Skeletal muscle tissue (tissue), 3 donors: ENCODE measurements at regions not wholly inside any gene's neighbourhood (a gene's known extent, or its start where the extent isn't known, plus 50 kb on each side); places are given as distances from the start of the nearest gene placed in this dataset.
"Not testable (repeated sequence)": the region's sequence is repeated elsewhere in the genome, so short reads cannot be mapped to it uniquely, and the experiment has no call there.

ENCODE experiments used
- H3K27ac ChIP-seq: one replicate; pipeline ENCODE4 v1.7.0; 2013; ENCODE audit warnings: mild to moderate bottlenecking, low read depth, low read length, inconsistent platforms
- H3K27me3 ChIP-seq, 3 donors: one replicate each; pipeline ENCODE4 v1.7.0; 2013; ENCODE audit warnings: low read length in 3 of 3; ENCODE audit not compliant: control insufficient read depth in 3 of 3, insufficient read depth in 3 of 3
- H3K36me3 ChIP-seq, 3 donors: one replicate each; pipeline ENCODE4 v1.7.0; 2013; ENCODE audit warnings: low read length in 3 of 3; ENCODE audit not compliant: control insufficient read depth in 3 of 3, insufficient read depth in 3 of 3
- H3K4me1 ChIP-seq, 3 donors: one replicate each; pipeline ENCODE4 v1.7.0; 2013; ENCODE audit warnings: low read length in 3 of 3, mild to moderate bottlenecking in 3 of 3; ENCODE audit not compliant: control insufficient read depth in 3 of 3, insufficient read depth in 3 of 3
- H3K4me3 ChIP-seq, 3 donors: one replicate each; pipeline ENCODE4 v1.7.0; 2013; ENCODE audit warnings: low read length in 3 of 3
- H3K9ac ChIP-seq, 3 donors: one replicate each; pipeline ENCODE4 v1.7.0; 2013; ENCODE audit warnings: low read length in 3 of 3, mild to moderate bottlenecking in 3 of 3, moderate library complexity in 2 of 3, low read depth in 1 of 3
- H3K9me3 ChIP-seq, 3 donors: one replicate each; pipeline ENCODE4 v1.7.0; 2013; ENCODE audit warnings: low read length in 3 of 3; ENCODE audit not compliant: control insufficient read depth in 3 of 3
- donor health status: Osteomylitis.

- Histone ChIP-seq H3K9me3 (no peaks in the 10 kb centered on the region), H3K36me3 (no peaks in the 10 kb centered on the region), H3K4me1 (no peaks in the 10 kb centered on the region), H3K9ac (no peak overlapping the region), H3K27me3 (no peaks in the 10 kb centered on the region), H3K4me3 (no peak overlapping the region), H3K27ac (no peak overlapping the region)
These were observed 882.7 kb upstream of the ARRDC3 start for GRCh38 chr5:92265804-92266203.

DNA sequence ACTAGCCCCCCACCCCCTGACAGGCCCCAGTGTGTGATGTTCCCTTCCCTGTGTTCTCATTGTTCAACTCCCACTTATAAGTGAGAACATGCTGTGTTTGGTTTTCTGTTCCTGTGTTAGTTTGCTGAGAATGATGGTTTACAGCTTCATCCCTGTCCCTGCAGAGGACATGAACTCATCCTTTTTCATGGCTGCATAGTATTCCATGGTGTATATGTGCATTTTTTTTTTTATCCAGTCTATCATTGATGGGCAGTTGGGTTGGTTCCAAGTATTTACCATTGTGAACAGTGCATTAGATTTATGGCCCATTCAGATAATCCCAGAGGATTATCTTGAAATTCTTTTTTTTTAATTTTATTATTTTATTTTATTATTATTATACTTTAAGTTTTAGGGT, 872.5 kb upstream of the ARRDC3 start:
- H3K27ac ChIP-seq, H3K9me3 ChIP-seq, H3K9ac ChIP-seq, H3K4me1 ChIP-seq, H3K27me3 ChIP-seq, H3K36me3 ChIP-seq, H3K4me3 ChIP-seq: not testable (repeated sequence)

DNA sequence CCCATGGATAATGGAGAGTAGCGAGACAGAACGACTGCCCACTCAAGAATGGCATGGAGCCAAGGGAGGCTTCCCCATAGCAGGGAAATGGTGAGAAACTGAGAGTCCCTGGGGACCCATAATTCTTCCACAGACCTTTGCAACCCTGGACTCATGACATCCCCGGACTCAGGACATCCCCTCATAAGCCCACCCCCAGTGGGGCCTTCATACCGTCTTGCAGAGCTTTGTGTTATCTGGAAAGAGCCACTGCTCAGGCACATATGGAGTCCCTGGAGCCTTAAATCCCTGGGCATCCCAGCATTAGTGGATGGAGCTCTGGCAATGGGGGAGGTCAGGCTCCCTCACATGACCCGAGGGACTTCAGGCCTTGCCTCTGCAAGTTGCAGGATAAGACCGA, 865.4 kb upstream of the ARRDC3 start:
- H3K9ac ChIP-seq: no peak overlapping the region
- no peaks in the 10 kb centered on the region for H3K4me1 ChIP-seq
- no peak overlapping the region for H3K27ac ChIP-seq
- no peaks in the 10 kb centered on the region for H3K9me3 ChIP-seq
- no peaks in the 10 kb centered on the region for H3K36me3 ChIP-seq
- H3K4me3 ChIP-seq: no peak overlapping the region
- no peaks in the 10 kb centered on the region for H3K27me3 ChIP-seq

DNA sequence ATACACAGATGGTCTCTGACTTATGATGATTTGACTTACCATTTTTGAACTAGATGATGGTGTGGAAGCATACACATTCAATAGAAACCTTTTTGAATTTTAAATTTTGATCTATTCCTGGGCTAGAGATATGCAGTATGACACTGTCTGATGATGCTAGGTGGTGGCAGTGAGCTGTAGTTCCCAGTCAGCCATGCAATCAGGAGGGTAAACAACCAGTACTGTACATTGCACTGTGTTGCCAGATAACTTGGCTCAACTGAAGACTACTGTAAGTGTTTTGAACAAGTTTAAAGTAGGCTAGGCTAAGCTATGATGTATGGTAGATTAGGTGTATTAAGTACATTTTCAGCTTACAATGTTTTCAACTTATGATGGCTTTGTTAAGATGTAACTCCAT, 859.1 kb upstream of the ARRDC3 start:
- no peak overlapping the region for H3K4me3 ChIP-seq
- no peak overlapping the region for H3K9ac ChIP-seq
- no peaks in the 10 kb centered on the region for H3K36me3 ChIP-seq
- no peaks in the 10 kb centered on the region for H3K9me3 ChIP-seq
- no peak overlapping the region for H3K27ac ChIP-seq
- no peaks in the 10 kb centered on the region for H3K27me3 ChIP-seq
- H3K4me1 ChIP-seq: no peaks in the 10 kb centered on the region

DNA sequence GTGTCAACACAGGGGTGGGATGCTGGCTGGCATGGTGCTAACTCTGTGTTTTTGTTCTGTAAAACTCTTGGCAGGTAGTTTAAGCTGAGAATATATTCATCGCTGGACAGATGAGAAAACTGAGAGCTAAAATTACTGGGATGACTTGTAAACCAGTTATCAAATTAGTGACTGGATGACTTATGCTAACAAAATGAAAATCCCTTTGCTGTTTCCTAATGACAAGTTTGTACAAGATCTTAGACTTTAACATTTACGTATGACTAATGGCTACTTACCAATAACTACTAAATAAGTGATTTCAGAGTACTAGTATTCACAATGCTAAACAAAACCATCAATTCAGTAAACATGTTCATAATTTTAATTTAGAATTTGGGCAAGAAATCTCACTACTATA, 854.8 kb upstream of the ARRDC3 start:
- H3K4me1 ChIP-seq: no peaks in the 10 kb centered on the region
- H3K9ac ChIP-seq: no peak overlapping the region
- H3K27ac ChIP-seq: no peak overlapping the region
- no peak overlapping the region for H3K4me3 ChIP-seq
- H3K27me3 ChIP-seq: no peaks in the 10 kb centered on the region
- H3K9me3 ChIP-seq: no peaks in the 10 kb centered on the region
- H3K36me3 ChIP-seq: no peaks in the 10 kb centered on the region

- H3K36me3 ChIP-seq: no peaks in the 10 kb centered on the region
- H3K9ac ChIP-seq: no peak overlapping the region
- no peaks in the 10 kb centered on the region for H3K4me1 ChIP-seq
- H3K27me3 ChIP-seq: no peaks in the 10 kb centered on the region
- no peak overlapping the region for H3K4me3 ChIP-seq
- H3K27ac ChIP-seq: no peak overlapping the region
- H3K9me3 ChIP-seq: no peaks in the 10 kb centered on the region
These were observed 839.3 kb upstream of the ARRDC3 start for GRCh38 chr5:92222449-92222848.

GRCh38 chr5:92216852-92217251, 833.7 kb upstream of the ARRDC3 start:
- not testable (repeated sequence) for H3K4me1 ChIP-seq, H3K27me3 ChIP-seq, H3K36me3 ChIP-seq, H3K9me3 ChIP-seq, H3K4me3 ChIP-seq, H3K27ac ChIP-seq, H3K9ac ChIP-seq

GRCh38 chr5:92215116-92215515, 832.0 kb upstream of the ARRDC3 start:
- Histone ChIP-seq H3K4me3 (no peak overlapping the region), H3K36me3 (no peaks in the 10 kb centered on the region)

GRCh38 chr5:92208265-92208664, 825.1 kb upstream of the ARRDC3 start:
- Histone ChIP-seq H3K9ac (no peak overlapping the region), H3K36me3 (no peaks in the 10 kb centered on the region), H3K9me3 (no peaks in the 10 kb centered on the region), H3K4me3 (no peak overlapping the region), H3K27me3 (no peaks in the 10 kb centered on the region), H3K27ac (no peak overlapping the region), H3K4me1 (no peaks in the 10 kb centered on the region)

More at GRCh38 chr5:92215116-92215515, 832.0 kb upstream of the ARRDC3 start:
- no peaks in the 10 kb centered on the region for H3K9me3 ChIP-seq
- H3K27ac ChIP-seq: no peak overlapping the region
- H3K4me1 ChIP-seq: no peaks in the 10 kb centered on the region
- no peak overlapping the region for H3K9ac ChIP-seq
- no peaks in the 10 kb centered on the region for H3K27me3 ChIP-seq

DNA sequence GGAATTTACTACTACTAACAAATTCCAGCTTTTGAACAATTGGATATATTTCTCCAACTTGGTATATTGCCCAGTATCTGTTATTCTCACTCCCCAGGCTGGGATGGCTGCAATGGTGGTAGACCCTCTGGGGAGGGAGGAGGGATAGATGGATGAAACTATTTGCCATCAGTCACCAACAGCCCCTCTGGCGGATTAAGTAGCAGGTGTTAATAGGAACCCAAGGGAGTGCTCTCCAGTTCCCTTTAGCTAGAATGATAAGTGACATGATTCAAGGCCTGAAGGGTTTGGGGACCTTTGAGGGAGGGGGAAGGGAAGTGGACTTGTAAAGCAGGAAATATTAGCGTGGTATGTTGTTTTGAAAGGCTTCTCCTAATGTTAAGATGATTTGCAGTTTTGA, 824.0 kb upstream of the ARRDC3 start:
- no peaks in the 10 kb centered on the region for H3K27me3 ChIP-seq
- H3K4me3 ChIP-seq: no peak overlapping the region
- H3K9me3 ChIP-seq: no peaks in the 10 kb centered on the region
- H3K27ac ChIP-seq: no peak overlapping the region
- no peaks in the 10 kb centered on the region for H3K4me1 ChIP-seq
- no peaks in the 10 kb centered on the region for H3K36me3 ChIP-seq
- H3K9ac ChIP-seq: no peak overlapping the region

DNA sequence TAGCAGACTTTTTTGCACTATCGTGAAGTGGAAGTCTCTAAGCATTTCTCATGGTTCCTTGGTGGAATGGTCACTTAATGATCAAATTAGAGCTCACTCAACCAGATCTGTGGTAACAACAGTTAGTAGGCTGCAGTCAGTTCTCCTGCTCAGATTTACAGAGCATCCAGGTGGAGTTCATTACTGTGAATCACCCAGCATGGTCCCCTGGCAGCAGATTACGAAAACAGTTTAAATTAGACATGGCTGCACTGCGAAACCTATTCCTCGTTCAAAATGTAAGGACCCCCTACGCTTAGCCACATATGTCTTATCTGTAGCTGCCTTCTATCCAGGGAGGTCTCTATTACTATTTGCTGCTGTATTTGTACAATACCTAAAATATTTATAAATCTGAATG, 823.6 kb upstream of the ARRDC3 start:
- H3K4me3 ChIP-seq: no peak overlapping the region
- no peak overlapping the region for H3K27ac ChIP-seq
- H3K9me3 ChIP-seq: no peaks in the 10 kb centered on the region
- H3K9ac ChIP-seq: no peak overlapping the region
- no peaks in the 10 kb centered on the region for H3K27me3 ChIP-seq
- H3K36me3 ChIP-seq: no peaks in the 10 kb centered on the region
- no peaks in the 10 kb centered on the region for H3K4me1 ChIP-seq
